ENCODE measurements at regions not wholly inside any gene's neighbourhood (a gene's known extent, or its start where the extent isn't known, plus 50 kb on each side); places are given as distances from the start of the nearest gene placed in this dataset.

DNA sequence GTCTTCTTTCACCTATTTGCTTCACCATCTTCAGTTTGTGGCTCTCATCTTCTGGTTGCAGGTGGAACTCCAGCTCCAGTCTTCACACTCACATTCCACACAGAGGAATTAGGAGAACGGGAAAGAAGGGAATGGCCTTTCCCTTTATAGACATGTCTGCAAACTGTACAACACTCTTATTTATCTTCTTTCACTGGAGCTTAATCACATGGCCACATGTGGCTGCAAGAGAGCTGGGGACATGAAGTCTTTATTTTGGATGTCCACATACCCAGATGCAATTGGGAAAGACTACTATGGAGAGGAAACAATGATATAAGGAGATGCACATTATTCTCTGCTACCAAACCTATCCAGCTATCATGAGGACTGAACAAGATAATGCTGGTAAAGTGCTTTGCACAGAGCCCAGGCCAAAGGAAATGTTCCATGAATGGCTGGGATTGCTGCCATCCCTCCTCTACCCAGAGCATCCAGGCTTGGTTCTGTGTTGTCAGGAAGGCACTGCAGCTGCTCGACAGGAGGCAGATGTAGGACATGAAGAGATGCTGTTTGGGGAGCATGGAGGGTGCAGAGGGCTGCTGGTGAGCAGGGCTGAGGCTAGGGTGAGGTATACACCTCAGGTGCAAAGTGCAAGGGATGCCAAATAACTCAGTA, 183.8 kb upstream of the TBX20 start:
- DNase-seq, result no peak

GRCh38 chr7:35436452-35436851, 182.6 kb upstream of the TBX20 start:
- no peak for DNase-seq

- DNase-seq, result no peak
These were observed 176.8 kb upstream of the TBX20 start for GRCh38 chr7:35430547-35431153.

GRCh38 chr7:35424869-35425495, 171.1 kb upstream of the TBX20 start:
- DNase-seq, result peak; percentile 1

DNA sequence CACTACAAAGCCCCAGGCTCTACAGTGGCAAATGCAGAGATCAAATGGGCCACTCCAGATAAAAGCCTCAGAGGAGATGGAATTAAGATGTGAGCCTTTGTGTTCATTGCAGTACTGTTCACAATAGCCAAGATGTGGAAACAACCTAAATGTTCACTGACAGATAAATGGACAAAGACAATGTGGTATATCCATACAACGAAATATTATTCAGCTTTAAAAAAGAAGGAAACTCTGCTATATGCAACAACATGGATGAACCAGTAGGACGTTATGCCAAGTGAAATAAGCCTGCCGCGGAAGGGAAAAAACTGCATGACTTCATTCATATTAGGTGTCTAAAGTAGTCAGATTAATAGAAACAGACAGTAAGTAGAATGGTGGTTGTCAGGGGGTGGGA, 170.5 kb upstream of the TBX20 start:
- no peak for DNase-seq

DNA sequence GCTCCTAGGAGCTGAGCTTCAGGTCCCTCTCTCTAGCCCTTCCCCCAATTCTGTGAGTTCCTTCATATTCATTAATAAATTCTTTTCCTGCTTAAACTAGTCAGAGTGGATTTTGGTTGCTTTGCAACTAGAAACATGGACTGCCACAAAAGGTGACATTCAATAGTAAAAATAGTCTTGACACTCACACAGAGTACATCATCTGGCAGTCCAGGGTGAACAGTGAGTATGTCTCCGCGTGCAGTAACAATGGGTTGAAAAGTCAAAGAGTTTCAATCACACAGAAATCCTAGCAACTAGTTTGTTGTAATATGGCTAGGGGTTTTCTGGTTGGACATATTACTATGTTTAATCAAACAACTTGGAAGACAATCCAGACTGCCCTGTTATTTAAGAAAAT, 168.8 kb upstream of the TBX20 start:
- DNase-seq, result no peak

- no peak for DNase-seq
These were observed 166.8 kb upstream of the TBX20 start for GRCh38 chr7:35420656-35421055.

DNA sequence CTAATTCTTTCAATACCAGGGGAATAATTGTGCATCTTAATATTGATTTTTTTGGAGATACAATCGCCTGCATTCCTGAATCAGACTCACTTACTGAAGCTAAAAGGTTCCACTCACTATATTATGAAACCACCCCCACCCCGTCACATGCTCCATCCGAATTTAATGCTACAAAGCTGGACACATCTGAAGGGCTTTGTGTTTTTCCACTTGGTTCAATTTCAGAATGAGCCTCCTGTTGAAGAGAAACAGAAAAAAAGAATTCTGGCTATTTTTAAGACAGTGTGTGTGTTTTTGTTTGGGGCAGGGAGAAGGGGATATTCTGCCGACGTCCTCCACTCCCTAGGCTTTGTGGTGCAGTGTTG, 165.5 kb upstream of the TBX20 start:
- DNase-seq, result no peak

- DNase-seq, result no peak
These were observed 165.0 kb upstream of the TBX20 start for GRCh38 chr7:35418716-35419390.

GRCh38 chr7:35416568-35416967, 162.7 kb upstream of the TBX20 start:
- DNase-seq, result no peak

- DNase-seq, result no peak
These were observed 161.5 kb upstream of the TBX20 start for GRCh38 chr7:35415411-35415822.

DNA sequence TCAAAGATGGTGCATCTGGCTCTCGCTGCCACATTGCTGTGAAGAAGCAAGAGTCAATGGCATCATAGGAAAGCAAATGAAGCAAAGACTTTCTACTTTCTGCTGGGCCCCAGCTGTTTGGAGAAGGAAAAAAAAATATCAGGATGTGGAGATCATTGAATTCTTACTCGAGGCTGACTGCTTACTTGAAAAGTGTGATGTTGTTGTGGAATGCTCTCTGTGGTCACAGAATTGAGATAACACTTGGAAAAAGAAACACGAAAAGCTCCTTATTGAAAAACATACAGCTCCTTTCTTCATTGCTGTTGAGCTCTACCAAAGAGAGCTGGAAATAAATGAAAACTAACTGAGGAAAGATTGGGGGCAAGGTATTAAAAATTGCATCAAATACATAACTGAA, 157.4 kb upstream of the TBX20 start:
- no peak for DNase-seq

DNA sequence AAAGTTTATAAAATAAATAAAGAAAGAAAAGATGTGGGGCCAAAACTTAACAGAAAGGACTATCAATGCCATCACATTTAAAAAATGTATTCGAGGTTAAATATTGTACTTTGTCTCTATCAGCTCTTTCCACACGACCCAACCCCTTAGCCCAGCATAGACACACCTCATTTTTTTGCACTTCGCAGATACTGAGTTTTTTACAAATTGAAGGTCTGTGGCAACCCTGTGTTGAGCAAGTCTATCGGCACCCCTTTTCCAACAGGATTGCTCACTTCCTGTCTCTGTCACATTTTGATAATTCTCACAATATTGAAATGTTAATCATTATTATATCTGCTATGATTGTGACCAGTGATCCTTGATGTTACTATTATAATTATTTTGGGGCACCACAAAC, 151.6 kb upstream of the TBX20 start:
- no peak for DNase-seq

GRCh38 chr7:35401217-35401879, 147.4 kb upstream of the TBX20 start:
- no peak for DNase-seq

- DNase-seq, result no peak
These were observed 145.9 kb upstream of the TBX20 start for GRCh38 chr7:35399840-35400239.

DNA sequence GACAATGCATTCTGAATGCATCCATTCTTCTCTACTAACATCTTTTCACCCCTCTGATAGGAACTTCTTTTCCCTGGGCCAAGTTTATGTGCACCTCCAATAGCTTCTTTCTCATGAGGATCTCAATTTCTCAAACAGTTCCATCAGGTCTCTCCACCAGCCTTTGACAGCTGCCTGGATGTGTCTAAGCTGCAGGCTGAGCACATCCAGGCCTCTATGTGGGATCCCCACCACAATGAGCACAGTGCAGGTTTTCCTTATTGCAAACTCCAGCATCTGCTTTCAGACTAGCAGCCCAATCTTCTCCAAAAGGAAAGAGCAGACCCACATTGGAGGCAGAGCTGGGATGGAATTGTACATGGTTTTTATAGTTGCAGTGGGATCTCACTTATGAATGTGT, 145.3 kb upstream of the TBX20 start:
- DNase-seq, result no peak

GRCh38 chr7:35398518-35398917, 144.6 kb upstream of the TBX20 start:
- DNase-seq, result no peak

GRCh38 chr7:35390146-35390545, 136.2 kb upstream of the TBX20 start:
- DNase-seq, result no peak

- no peak for DNase-seq
These were observed 135.7 kb upstream of the TBX20 start for GRCh38 chr7:35389636-35390035.

DNA sequence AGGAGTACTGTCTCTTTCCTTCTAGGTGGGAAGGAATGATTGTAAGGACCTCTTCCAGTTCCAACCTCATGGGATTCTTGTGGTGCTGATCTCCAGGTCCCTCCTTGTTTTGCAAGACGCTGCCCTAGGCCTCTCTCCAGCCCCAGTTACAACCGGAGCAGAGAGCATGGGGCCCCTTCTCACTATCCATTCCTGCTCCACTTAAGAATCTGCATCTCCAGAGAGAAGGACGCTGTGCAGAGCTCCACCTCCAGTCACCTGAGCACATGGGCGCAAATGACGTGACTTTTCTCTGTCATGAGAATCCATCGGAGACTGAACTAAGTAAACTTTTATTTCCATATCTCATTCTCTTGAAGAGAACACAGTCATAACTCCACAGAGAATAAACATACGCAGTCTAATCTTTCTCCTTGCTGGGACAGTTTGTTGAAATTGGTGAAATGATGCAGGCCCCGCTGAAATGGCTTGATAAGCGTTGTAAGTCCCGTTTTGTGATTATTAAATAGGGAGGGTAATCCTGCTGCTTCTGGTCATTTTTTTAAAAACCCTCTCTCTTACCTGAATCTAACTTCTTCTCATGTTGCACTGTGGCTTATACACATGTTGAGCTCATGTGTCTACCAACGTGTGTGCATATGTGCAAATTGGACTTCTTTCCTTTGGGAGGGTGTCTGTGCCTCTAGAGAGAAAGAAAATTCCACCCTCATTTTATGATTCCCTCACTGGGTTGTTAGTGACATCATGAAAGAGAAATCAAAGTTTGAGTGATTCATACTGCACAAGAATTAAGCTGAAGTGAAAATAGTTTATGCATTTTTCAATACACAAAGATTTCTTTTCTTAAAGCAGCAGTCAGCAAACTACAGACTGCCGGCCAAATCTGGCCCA, 133.2 kb upstream of the TBX20 start:
- no peak for DNase-seq

- DNase-seq, result no peak
These were observed 132.3 kb upstream of the TBX20 start for GRCh38 chr7:35386082-35386815.
